HG03159 (cell line): ENCODE measurements at regions not wholly inside any gene's neighbourhood (a gene's known extent, or its start where the extent isn't known, plus 50 kb on each side); places are given as distances from the start of the nearest gene placed in this dataset.

Source experiments
- ATAC-seq: cut with Tn5 transposase; IDR thresholded peaks from one replicate; pipeline ENCODE4 v1.9.1; 2021; ENCODE audit warnings: mild to moderate bottlenecking, moderate library complexity; ENCODE audit not compliant: unreplicated experiment

DNA sequence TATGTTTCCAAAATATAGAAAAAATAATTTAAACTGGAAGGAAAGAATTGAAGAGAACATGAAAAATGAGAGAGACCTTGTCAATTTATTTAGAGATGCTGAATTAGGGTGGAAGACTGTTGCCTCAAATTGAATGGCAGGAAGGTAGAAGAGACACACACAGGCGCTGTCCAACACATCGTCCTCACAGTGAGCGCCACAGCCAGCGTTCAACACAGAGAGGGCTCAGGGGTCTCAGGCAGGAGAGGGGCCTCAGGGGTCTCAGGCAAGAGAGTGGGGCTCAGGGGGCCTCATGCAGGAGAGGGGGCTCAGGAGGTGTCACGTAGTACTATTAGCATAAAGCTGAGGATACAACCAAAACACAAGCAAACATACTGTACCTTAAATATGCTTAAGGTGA is 65.7 kb downstream of the TMEM18 start:
- ATAC-seq = no peak

DNA sequence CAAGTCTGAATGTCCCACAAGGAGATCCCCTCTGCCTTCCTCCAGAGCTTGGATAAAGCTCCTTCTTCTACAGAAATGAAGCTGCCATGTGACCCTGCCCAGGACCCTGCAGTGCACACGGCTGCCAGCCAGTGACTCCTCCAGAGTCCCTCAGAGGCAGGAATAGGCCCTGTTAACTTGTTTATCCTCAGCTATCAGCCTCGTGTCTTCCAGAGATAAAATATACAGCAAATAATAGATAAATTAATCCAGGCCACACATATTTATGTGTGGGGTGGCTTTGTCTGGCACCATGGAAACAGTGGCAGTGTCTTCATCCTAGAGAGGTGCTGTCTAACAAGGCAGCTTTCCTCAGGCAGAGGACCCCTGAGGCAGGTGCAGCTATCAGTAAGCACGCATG is 66.7 kb downstream of the TMEM18 start:
- ATAC-seq = no peak

DNA sequence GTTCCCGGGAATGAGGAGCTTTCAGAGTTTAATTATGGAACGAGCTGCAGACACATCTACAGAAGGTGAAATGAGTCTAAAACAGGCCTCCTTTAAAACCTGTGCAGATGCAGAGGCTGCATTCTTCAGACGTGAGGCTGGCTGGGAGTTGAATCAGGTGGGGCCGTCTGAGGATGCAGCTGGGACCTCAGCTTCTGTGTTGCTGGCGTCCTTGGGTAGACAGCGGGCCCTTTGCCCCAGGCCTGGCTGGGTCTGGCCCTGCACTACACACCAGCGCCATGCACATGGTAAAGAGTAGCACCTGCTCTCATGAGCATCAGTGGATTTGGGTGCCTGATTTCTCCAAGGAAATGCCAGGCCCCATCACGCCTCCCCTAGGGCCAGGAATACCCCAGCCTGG is 67.3 kb downstream of the TMEM18 start:
- no peak for ATAC-seq

DNA sequence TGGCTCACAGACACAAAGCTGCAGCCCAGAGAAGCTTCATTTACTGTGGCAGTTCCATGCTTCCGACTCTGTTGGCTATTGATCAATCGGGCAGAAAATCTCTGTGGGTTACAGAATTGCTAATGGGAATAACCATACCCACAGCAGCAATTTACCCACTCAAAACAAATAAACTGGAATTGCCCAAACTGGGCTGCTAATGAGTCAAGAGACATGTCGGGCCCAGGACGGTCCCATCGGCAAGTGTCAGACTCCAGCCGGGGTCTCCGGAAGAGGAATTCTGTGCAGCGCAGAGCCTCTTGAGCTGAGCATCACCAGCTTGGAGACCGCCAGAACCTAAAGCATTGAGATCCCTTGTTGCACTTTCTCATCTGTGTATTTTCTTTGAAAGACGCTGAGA is 67.8 kb downstream of the TMEM18 start:
- no peak for ATAC-seq

DNA sequence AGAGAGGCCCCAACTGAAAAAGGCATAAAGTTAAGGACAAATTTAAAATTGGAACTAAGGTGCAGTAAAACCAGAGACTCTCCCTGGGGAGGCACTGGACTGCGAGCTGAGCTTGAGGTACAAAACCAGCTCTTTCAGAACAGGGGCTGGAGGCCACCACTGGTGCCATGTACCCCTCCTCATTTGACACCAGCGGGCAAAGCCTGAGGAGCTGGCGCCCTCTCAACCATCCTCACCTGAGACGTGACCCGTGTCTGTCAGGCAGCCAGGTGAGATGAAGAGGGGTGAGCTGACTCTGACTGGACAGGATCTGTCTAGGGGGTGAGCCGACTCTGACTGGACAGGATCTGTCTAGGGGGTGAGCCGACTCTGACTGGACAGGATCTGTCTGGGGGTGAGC is 68.5 kb downstream of the TMEM18 start:
- ATAC-seq = no peak

DNA sequence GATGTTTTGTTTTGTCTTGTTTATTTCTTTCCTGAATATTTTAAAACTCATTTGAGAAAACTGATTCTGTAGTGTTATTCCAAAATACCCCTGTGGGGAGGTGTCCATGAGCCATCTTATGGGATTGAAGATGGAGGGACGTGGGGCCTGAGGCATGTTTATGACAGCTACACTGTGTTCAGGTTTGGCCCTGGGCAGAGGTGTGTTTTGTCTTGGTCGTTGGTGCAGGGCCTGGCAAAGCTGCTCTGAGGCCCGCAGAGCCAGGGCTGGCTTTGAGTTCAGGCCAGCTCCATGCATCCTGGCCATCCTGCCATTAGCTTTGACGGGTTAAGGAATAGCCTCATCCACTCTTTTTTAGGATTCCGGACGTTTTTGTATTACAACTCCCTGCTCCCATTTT is 68.9 kb downstream of the TMEM18 start:
- ATAC-seq = no peak

DNA sequence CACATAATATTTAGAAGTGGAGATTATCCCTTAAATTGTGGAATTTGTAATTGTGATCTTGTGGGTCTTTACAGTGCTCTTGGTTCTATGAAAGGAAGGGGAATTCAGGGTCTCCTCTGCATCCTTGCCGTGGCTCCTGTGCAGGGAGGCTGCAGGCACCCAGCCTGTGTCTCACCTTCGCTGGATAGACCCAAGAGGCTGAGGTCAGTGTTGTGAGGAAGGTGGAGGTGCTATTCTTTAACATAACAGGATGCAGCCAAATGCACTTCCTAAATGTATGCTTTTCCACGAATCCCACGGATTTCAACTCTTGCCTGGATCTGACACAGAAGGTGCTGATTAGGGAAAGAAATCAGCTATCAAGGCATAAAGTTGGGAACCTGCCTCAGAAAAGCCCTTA is 69.5 kb downstream of the TMEM18 start:
- no peak for ATAC-seq

DNA sequence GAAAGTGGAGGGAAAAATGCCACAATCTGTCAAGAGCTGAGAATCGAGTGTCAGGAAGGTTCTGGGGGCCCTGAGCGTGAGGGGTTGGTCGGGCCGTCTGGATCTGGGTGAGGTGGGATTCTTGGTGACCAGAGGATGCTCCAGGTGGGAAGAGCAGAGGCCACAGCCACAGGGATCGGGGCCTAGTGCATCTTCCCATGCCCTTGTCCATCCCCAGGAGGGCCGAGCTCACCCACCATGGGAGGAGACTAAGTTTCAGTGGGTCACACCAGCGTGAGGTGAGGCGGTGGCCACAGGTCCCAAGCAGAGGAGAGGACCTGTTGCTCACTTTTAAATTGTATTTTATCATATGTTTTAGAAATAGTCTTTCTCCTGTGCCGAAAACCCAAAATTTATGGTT is 70.0 kb downstream of the TMEM18 start:
- ATAC-seq = no peak

DNA sequence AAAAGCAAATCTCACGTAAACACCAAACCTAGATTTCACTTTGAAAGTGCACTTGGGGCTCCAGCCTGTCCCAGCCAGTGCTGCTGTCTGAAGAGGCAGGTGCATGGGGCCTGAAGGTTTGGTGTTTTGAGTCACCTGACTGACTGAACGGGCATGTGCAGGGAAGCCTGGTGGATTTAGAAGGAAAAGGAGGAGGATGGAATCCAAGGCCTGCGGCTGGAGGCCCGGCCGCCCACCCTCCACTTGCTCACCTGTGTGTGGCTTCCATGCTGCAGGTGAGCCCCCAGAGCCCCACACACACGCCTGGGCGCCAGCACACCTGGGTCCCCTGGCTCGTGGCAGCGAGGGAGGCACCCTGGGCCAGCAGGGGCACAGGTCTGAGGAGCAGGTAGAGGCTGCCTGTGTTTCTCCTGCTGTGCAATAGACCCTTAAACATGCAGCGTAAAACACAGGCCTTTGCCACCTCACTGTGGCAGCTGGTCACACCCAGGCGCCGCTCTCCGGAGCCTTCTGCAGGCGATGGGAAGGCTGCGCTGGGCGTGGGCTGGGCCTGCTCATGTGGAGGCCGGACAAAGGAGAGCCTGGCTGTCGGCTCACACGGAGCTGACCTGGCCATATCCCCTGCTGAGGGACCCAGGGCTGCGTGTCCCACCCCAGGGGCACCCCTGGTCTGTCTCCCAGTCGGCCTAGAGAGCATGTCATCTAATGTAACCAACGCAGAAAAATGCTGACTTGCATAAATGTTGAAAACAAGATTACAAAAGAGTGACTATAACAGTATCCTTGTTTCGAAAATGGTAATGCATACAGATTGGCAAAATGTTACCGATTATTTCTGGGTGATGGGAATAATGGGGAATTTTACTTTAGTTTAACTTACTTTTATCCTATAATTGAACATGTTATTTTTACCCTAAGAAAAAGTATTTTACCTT is 71.3 kb downstream of the TMEM18 start:
- ATAC-seq = no peak

DNA sequence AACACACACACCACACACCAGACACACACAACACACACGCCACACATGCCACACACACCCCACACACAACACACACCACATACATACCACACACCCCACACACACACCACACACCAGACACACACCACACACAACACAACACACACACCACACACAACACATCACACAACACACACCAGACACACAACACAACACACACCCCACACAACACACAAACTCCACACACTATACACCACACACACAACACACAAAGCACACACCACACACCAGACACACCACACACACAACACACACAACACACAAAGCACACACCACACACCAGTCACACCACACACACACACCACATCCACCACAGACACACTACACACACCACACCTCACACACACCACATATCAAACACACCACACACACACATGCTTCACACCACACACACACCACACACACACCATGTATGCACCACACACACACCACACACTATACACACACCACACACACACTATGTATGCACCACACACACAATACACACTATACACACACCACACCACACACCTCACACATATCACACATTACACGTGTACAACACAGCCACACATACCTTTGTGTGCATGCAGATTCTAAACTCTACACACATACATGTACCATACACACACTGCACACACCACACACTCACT is 72.2 kb downstream of the TMEM18 start:
- no peak for ATAC-seq

DNA sequence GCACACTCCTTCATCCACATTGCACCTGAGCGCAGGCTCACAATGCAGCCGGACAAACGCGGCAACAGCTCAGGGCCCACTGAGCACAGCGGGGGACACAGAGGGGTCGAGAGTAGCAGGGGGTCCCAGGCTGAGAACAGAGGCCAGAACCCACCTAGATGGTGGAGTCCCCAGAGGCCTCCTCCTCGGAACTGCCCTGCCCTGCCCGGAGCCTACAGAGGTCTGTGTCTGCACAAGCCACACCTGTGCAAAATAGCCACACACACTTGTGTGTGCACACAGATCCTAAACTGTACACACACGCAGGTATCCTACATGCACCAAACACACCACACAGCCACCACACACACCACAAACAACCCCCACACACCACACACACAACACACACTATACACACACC is 72.8 kb downstream of the TMEM18 start:
- ATAC-seq = no peak

DNA sequence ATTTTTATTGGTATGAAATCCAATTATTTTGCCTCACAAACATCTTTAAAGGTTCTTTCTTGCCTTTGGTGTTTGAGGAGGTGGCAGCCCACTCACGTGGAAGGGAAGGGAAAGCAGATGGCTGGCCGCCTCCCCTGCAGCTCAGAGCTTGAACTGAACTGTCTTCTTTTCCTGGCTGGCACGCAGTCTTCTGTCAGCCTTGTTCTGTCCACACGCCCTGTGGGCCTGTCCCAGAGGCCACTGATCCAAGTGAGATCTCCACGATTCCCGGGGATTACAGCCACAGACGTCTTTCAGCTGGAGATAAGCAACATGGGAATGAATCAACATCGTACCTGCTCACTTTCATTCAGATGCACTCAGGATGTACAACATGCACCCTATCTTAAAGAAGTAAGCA is 73.3 kb downstream of the TMEM18 start:
- ATAC-seq = no peak

DNA sequence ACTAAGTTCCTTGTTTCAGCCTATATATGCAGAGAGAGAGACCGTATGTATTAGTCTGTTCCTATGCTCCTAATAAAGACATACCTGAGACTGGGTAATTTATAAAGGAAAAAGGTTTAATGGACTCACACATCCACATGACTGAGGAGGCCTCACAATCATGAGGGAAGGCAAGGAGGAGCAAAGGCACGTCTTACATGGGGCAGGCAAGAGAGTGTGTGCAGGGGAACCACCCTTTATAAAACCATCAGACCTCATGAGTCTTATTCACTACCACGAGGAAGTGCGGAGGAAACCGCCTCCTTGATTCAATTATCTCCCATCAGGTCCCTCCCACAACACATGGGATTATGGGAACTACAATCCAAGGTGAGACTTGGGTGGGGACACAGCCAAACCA is 73.8 kb downstream of the TMEM18 start:
- no peak for ATAC-seq

DNA sequence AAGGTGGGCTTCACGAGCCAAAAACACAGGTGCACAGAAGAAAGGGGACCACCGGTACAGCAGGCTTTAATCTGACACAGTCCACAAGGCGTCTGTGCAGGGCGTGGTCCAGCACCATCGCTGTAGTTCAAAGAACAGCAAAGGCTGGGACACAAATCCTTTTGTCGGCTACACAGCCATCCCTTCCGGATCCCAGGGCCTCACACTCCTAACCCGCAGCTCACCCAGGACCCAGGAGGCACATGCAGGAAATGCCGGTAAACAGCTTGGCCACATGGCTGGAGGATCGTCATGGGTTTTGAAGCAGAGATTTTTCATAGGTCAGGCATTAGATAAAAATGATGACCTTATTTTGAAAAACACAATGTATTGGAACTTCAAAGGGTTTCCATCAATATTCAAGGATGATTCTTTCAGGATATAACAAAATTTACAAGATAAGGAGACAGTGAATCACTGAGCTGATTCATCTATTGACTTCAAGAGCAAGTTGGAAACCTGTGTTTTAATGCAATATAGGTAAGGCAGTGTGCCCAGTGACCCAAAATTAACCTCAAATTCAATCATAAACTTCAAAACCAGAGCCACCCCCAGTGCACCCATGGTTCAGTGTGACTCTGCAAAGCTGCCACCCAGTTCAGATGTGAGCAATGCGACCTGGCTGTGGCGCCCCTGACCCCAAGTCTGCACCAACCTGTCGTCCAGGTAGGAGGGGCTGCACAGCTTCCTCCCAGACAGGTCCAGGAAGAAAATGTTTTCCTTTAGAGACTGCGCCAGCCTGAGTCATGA is 74.4 kb downstream of the TMEM18 start:
- no peak for ATAC-seq

DNA sequence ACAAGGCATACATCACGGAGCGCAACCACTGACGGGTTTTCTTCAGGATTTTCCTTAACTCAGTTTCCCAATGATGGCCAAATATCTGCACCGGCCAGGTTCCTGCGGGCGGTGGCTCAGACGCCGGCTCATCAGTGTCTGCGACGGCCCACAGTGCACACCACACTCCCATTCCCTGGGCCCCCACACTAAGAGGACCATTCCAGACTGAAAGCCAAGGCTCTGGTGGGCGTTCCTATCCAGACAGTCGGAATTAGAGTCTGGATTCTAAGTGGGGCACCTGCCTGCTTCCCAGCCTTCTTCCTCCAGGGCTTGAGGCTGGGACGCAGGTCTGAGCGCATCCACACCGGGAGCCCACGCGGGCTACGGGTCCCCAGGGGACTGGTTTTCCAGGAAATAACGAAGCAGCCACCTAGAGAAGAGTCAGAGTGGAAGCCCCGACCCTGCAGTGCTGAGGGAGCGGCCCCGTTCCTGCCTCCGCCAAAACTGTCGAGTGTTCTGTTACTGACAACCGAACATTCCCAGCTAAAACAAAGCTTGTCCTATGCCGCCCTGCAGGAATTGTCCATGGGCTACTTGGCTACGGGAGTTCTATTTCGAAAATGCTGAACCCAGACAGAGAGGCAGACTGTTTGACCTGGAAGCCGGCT is 75.3 kb downstream of the TMEM18 start:
- no peak for ATAC-seq

DNA sequence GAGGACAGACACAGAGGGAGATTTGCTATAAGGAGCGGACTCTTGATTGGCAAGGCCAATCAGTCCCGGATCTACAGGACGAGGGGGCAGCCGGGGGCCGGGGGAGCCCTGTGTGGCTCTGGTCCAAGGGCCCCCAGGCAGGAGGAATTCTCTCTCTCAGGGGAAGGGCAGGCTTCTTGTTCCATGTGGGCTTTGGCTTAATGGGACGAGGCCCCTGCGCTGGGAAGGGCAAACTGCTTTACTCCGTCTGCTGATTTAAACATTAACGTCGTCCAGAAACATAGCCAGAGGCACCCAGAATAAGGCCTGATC is 75.9 kb downstream of the TMEM18 start:
- ATAC-seq = no peak

DNA sequence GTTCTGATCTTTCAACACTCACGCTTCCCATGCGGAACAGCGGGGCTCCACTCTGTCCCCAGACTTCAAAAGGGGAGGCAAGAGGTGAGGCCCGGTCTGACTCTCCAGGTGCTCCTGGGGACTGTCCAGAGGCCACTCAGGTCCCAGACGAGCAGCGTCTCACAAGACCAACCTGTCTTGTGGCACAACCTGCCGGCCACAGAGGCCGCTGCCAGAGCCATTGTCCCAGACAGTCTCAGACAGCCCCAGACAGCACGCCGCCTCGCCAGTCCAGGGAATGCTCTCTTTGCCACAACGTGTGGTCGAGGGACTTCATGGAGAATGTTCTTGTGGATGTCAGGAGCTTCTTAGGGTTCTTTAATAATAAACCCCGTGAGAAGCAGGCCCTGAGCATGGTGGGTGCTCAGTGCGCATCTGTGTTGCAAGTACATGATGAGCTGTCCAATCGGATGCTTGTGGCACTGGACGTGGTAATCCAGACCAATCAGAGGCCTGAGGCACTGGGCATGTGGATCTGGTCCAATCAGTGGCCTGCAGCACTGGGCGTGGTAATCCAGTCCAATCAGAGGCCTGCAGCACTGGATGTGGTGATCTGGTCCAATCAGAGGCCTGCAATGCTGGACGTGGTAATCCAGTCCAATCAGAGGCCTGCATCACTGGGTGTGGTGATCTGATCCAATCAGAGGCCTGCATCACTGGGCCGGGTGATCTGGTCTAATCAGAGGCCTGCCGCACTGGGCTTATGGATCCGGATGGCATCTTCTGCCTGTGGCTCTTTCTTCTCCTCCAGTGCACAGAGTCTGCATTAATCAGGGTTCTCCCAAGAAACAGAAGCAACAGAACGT is 76.4 kb downstream of the TMEM18 start:
- no peak for ATAC-seq

DNA sequence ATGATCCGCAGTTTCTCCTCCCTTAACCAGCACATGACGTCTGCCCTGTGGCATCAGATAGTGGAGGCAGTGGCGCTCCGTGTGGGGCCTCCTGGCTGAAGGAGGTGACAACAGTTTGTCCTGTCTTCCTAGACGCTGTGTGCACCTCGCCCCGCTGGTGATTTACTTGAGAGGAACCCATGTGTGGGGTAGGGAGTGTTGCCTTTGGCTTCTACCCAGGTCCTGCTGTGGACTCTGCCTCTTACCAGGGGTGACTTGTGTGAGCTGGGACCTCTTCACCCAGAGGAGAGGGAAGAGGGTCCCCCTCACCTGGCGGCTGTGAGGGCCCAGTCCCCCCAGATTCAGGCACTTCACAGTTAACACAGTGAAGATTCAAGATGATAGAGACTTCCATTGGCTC is 77.6 kb downstream of the TMEM18 start:
- ATAC-seq = no peak

DNA sequence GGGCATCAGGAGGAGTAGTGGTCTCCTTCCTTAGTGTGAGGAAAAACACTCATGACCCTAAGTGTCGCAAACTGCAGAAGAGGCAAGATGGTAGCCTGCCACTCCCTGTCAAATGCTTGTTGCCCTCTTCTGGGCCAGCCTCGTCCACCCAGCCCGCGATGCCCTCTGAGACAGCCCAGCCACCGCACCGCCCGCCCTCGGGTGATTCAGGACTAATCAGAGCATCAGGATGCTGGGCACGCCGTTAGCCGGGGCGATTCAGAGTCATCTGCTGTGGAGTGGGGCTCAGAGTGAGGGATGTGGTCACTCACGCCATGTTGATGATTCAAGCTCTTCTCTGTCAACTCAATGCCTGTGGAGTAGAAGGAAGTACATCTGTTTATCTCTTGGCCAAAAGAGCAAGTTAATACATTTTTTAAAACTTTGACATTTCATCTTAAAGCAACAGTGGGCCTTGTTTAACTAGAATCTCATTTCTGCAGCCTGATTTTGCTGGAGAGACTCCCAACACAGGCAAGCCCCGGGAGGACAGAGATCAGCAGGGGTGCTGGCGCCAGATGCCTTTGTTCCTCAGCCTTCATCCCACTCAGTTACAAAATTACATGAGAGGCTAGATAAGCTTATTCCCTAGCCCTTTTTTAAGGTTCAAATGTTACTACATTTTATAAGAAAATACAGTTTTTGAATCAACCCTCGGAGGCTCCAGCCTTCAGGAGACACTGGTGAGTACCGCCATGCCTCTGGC is 79.0 kb downstream of the TMEM18 start:
- ATAC-seq = no peak
